RPMI7951 (cell line): ENCODE measurements at regions not wholly inside any gene's neighbourhood (a gene's known extent, or its start where the extent isn't known, plus 50 kb on each side); places are given as distances from the start of the nearest gene placed in this dataset.
A peak's percentile ranks its signal among the peaks of the same experiment; 100 is the strongest.

Source experiments
- DNase-seq: peaks from one replicate; pipeline ENCODE4 v3.0.0-alpha.2; 2012; ENCODE audit warnings: low read depth

- DNase-seq: no peak
Measured at GRCh38 chr2:177058747-177059146, 153.8 kb upstream of the HNRNPA3 start.

GRCh38 chr2:177059293-177059692 is 153.3 kb upstream of the HNRNPA3 start:
- DNase-seq: no peak

GRCh38 chr2:177063331-177063730 is 149.3 kb upstream of the HNRNPA3 start:
- DNase-seq: no peak

- no peak for DNase-seq
Measured at GRCh38 chr2:177064422-177064821, 148.2 kb upstream of the HNRNPA3 start.

GRCh38 chr2:177068967-177069366 is 143.6 kb upstream of the HNRNPA3 start:
- no peak for DNase-seq

- no peak for DNase-seq
Measured at GRCh38 chr2:177072090-177072489, 140.5 kb upstream of the HNRNPA3 start.

- DNase-seq: no peak
Measured at GRCh38 chr2:177073611-177074010, 139.0 kb upstream of the HNRNPA3 start.

GRCh38 chr2:177074099-177074710 is 138.4 kb upstream of the HNRNPA3 start:
- DNase-seq: no peak

GRCh38 chr2:177075254-177075653 is 137.3 kb upstream of the HNRNPA3 start:
- peak; percentile 22 for DNase-seq

GRCh38 chr2:177076636-177077179 is 135.9 kb upstream of the HNRNPA3 start:
- no peak for DNase-seq

- DNase-seq: no peak
Measured at GRCh38 chr2:177077778-177078177, 134.8 kb upstream of the HNRNPA3 start.

- DNase-seq: no peak
Measured at GRCh38 chr2:177078416-177078815, 134.2 kb upstream of the HNRNPA3 start.

GRCh38 chr2:177078855-177079254 is 133.7 kb upstream of the HNRNPA3 start:
- no peak for DNase-seq

- DNase-seq: no peak
Measured at GRCh38 chr2:177080746-177081284, 131.8 kb upstream of the HNRNPA3 start.

- DNase-seq: no peak
Measured at GRCh38 chr2:177084607-177085006, 128.0 kb upstream of the HNRNPA3 start.

GRCh38 chr2:177088529-177088928 is 124.1 kb upstream of the HNRNPA3 start:
- no peak for DNase-seq

- no peak for DNase-seq
Measured at GRCh38 chr2:177090967-177091366, 121.6 kb upstream of the HNRNPA3 start.

- DNase-seq: no peak
Measured at GRCh38 chr2:177093371-177093770, 119.2 kb upstream of the HNRNPA3 start.

- DNase-seq: no peak
Measured at GRCh38 chr2:177098001-177098613, 114.5 kb upstream of the HNRNPA3 start.

- no peak for DNase-seq
Measured at GRCh38 chr2:177101930-177102329, 110.7 kb upstream of the HNRNPA3 start.

- peak; percentile 8 for DNase-seq
Measured at GRCh38 chr2:177106212-177106611, 106.4 kb upstream of the HNRNPA3 start.

GRCh38 chr2:177108890-177109289 is 103.7 kb upstream of the HNRNPA3 start:
- DNase-seq: no peak

GRCh38 chr2:177114712-177115111 is 97.9 kb upstream of the HNRNPA3 start:
- DNase-seq: no peak
